ENCODE measurements at regions not wholly inside any gene's neighbourhood (a gene's known extent, or its start where the extent isn't known, plus 50 kb on each side); places are given as distances from the start of the nearest gene placed in this dataset.

DNA sequence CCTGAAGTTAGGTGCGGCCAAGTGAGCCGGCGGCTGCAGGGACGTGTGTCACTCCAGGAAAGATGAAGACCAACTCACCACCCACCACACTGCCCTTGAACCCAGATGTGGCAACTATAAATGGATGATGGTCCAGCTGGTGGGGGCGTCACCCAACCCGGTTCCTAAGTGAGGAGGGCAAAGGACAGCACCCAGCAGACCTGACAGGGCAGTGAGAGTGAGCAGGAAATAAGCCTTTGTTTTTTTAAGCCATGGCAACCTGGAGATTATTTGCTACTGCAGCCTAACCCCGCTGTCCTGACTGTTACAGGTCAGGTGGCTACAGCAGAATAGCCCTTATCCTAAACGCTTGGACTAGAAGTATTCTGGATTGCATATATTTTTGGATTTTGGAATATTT is 228.9 kb downstream of the CTTN start:
- no peak for DNase-seq (ENCODE audit: low spot score)

DNA sequence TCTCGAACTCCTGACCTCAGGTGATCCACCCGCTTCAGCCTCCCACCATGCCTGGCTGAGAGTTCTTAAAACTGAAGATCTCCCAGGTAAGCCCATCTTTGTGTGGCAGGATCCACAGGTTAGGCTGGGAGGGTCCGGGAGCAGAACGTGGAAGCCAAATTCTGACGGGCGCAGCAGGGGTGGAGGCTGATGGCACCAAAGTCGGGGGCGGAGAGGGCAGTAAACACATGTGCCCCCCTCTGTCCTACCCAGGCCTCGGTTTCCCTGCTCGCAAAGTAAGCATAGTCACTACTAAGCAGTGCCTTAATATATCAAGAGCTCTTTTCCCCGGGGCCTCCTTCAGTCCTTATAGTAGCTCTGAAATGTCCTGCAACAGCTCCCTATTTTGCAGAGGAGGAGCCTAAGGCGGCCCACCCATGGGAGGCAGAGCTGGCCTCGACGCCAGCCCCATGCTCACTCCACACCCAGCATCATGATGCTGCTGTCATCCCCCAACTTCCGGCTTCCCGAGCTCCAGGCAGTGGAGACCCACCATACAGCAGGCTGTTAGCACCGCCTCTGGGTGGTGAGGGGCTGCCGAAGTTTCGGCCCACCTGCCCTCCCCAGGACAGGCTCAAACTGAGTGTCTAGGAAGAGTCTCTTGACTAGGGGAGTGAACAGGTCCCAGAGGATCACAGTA is 230.0 kb downstream of the CTTN start:
- no peak for DNase-seq (ENCODE audit: low spot score)

DNA sequence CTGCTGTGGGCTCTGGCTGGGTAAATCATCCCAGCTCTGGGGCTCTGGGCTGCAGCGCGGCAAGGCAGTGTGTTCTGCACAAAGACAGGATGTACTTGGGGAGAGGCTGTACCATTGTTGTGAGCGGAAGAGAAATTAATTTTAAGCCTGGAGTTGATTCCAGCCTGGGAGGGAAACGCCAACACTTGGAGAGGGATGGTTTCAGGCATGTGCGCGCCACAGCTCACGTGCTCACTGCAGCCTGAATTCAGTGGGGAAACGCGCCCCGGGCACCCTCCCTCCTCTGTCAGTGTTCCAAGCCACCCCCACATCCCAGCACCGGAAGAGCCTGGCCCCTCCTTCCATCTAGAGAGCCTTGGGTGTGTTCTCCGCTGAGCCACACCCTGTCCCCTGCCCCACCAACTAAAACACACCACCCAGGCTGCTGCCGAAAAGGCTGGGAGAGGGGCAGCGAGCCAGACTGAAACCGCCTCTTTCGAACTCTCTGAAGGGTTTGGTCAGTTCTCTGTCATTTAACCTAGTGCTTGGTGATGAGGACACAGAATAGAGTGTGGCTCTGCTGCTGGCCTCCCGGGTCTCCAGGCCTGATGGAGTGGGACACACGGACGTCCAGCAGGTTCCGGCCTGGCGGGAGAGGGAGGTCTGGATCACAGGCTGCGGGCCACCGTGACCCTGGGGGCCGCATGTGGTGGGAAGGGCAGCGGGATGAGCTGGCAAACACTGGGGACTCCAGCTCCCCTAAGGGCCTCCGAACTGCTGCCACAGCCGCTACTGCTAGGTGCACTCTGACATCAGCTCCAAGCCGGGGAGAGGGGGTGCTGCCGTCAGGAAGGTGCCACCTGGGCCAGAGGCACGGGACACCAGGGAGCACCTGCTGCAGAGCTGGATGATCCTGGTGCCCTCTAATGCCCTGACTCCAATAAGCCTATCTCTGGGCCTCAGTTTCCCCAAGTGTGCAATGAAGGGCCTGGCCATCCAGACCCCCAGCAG is 230.8 kb downstream of the CTTN start:
- DNase-seq (ENCODE audit: low spot score) = no peak

DNA sequence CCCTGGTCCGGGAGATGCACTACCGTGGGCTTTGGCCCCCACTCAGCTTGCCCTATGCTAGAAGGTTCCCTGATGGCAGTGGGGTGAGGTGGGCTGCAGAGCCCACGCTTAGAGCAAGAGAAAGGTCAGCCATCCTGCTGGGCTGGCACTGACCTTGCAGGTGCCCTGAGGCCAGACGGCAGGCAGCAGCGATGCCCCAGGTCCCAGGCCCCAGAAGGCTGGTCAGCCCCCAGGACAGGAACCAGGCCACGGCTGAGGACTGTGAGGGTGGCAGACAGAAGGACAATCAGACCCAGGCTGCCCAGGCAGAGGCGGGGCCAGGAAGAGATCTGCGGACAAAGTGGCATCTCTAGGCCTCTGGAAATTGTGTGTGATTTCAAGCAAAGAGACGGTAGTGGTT is 231.7 kb downstream of the CTTN start:
- no peak for DNase-seq (ENCODE audit: low spot score)

DNA sequence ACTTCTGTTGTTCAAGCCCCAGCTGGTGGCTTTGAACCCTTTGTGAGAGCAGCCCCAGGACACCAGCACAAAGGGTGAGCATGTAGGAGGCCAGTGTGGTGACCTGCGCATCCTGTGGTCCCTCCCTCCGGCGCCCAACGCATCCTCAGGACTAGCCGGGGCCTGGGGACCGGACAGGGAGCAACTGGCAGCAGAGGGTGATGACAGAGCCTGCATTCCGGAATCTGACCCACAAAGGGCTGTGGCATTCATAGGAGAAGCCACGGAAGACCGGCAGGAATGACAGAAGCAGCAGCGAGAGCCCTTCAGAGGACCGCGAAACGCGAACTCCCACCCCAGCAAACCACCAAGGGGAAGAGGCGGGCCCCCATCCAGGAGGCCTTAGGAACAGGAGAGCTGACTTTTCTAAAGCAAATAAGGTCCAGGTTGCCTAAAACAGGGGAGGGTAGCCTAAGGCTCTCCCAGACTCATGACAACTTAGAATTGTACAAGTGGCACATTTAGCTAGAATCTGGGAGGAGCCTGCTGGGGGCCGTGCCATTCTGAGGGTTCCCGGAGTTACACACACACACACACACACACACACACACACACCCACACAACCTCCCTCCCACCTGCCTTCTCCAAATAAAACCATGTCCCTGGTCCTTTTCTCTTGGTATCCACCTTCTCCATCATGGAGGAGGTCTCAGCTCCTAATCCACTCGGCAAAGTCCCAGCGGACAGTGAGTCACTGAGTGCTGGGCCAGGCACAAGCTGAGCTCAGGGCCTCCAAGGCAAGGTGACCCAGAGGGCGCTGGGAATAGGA is 232.7 kb downstream of the CTTN start:
- DNase-seq (ENCODE audit: low spot score) = no peak

DNA sequence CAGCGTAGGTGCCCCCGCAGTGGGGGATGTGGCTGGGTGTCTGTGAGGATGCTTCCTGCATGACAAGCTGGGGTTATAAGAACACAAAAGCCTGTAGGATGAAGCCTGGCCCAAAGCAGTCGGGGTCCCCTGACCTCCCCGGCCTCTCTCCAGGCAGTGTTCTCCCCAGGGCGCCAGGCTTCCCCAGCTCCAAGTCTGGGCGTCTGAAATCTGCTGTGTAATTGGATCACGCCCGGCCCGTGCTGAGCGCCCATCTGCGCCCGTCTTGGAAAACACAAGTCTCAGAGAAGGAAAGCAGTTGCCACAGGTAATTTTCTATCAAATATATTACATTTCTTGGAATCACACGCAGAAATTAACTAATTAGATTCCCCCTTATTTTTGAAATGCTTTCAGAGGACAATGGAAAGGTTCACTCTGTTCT is 233.3 kb downstream of the CTTN start:
- DNase-seq (ENCODE audit: low spot score) = no peak

DNA sequence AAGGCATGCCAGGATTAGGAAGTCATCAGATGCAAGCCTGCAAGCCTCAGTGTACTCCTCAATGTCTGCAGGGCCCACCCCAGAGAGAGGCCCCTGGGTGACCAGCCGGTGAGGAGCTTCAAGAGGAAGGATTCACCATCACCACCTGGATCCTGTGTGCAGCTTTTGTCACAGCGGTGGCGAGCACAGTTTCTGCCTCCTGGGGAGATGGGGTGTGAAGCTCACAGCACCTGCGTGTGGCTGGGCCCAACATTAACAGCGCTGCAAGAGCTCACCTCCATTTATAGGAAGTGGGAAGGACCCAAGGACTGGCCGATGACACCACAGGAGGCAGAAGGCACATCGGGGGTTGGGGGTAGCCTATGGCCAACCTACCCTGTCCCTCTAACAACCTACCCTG is 235.3 kb downstream of the CTTN start:
- DNase-seq (ENCODE audit: low spot score) = no peak

DNA sequence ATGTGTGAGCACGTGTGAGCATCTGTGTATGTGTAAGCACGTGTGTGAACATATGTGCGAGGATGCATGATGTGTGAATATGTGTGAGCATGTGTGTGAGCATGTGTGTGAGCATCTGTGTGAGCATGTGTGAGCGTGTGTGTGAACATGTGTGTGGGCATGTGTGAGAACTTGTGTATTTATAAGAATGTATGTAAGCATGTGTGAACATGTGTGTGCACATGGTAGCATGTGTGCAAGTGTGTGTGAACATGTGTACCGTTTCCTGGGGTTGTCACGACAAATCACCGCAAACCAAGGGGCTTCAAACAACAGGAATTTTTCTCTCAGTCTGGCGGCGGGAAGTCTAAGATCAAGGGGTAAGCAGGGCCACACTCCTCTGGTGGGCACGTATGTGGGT is 238.3 kb downstream of the CTTN start:
- no peak for DNase-seq (ENCODE audit: low spot score)

DNA sequence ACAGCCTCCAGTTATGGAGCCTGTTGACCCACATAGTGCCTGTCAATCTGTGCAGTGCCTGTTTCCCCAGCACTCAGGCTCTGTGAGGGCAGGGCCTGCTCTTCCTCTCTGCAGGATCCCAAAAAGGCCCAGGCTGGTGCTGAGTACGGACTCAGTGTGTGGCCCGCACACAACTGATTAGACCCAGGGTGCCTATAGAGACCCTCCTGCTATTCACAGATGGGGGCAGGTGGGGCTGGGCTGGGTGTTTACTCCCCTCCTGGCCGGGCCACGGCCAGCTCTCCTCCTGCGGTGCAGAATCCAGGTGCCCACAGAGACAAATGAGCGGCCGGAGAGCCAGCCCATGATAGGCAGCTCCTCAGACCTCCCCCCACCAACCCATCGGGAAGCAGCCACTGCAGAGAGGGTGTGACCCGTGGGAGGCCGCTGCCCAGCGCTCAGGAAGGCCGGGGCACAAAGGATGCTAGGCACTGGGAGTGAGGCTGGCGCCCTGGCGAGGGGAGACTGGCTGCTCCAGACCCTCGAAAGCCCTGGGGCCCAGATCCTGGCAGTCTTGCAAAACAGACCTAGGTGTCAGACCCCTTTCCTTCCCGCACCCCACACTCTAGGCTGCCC is 239.0 kb downstream of the CTTN start:
- no peak for DNase-seq (ENCODE audit: low spot score)

DNA sequence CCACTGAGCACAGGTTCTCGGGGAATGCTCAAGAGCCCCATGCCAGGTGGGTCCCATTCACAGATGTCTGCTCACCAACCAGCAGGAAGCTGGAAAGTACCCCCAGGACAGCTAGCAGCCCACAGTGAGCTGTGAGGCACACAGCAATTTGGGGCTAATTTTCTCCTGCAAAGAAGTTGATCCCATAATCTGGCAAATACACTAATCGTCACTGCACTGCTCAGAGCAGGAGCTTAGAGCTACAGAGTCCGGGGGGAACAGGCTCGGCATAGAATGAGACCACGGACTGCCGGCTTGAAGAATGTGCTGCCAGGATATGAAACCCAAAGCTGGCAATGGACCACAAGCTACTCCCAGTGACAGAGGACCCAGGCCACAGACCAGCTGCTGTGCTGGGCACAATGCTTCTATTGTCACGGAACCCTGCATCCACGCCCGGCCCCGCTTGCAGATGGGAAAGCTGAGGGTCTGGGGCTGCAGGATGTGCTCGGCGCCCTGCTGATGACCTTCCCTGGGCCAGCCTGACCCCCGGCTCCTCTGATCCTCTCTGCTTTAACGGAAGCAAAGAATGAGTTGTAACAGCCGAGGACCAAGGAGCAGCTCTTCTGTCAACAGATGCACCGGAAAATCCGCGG is 239.7 kb downstream of the CTTN start:
- DNase-seq (ENCODE audit: low spot score) = no peak

DNA sequence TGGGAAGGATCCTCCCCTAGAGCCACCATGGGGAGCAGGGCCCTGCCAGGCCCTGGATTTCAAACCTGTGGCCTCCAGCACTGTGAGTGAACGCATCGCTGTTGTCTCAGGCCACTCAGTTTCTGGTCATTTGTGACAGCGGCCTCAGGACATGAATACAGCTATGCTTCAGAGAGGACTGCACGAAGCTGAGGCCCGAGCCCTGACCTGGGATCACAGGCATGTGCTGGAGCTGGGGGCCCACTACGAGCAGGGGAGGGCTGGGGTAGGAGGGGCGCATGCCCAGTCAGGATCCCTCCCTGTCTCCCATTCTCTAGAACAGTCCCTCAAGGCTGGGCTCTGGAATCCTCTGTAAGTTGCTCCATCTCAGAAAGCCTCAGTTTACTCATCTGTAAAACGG is 242.1 kb downstream of the CTTN start:
- no peak for DNase-seq (ENCODE audit: low spot score)

DNA sequence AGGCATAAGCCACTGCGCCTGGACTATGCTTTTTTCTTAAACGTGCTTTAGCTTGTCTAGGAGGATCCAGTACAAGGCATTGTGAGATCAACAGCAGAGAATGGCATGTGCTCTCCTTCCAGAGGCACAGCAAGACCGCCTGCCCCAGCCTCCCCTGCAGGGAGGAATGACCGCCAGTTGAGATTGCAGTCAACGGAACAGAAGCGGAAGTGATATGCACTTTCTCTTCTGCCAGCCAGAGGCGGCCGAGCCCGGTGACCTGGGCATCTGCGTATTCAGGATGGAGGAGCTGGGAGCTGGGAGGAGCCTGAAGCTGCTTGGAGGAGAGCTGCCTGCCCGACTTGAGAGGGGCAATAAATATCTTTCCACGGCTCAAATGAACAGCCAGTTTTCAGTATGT is 243.0 kb downstream of the CTTN start:
- DNase-seq (ENCODE audit: low spot score) = no peak

DNA sequence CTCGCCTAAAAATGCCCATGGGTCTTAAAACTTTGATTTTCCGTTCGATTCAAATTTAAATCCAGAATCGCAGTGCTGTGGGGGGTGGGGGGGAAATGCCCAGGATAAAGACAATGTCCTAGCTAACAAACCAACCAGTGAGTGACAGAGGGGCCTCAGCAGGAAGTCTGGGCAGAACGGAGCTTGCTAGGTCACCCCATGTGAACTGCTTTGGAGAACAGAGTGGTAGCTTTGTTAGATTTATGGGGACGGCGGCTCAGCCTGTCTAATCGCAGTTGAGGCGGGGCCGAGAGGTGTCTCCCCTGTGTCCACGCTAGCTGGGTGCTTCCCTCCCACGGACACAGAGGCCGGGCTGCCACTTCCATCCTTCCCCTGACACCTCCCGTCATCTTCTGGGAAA is 243.9 kb downstream of the CTTN start:
- DNase-seq (ENCODE audit: low spot score) = no peak

DNA sequence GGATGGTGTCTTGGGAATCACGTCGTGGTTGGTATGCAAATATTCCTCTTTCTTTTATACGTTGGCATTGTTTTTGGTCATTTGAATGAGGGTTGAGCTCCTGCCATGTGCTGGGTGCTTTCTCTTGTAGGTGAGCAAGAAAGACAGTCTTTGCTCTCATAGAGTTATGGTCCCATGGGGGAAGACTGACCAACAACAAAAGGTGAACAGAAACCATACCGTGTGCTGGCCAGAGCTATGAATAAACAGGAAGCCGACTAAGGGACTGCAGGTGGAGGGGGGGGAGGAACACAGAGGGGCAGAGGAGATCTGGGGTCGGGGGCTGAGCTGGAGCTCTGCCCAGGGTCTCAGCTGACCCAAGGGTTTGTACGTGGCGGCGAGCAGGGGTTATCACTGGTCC is 245.3 kb downstream of the CTTN start:
- no peak for DNase-seq (ENCODE audit: low spot score)

DNA sequence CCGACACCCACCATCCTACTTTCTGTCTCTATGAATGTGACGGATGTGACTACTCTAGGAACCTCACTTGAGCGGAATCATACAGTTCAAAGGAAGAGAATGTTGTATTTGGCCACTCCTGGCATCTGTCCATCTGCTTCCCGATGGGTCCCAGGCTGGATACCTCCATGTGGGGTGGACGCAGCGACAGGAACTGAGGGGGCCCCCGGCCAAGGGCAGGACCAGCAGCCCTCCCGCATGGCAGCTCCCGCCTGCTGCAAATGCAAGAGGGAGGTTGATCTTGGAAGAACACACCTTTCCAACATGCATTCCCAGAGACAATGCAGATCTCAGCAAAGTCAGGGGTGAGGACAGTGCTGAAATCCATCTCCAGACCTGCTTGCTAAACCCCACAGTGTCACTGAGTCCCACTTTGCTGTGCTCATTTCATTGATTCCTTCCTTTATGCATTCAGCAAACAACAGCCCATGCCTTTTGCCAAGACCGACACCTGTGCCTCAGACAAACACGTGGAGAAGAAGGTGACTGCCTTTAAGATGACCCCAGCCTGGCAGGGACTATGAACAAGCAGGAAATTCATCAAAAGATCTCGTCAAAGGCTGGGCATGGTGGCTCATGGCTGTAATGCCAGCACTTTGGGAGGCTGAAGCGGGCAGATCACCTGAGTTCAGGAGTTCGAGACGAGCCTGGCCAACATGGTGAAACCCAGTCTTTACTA is 246.2 kb downstream of the CTTN start:
- no peak for DNase-seq (ENCODE audit: low spot score)

DNA sequence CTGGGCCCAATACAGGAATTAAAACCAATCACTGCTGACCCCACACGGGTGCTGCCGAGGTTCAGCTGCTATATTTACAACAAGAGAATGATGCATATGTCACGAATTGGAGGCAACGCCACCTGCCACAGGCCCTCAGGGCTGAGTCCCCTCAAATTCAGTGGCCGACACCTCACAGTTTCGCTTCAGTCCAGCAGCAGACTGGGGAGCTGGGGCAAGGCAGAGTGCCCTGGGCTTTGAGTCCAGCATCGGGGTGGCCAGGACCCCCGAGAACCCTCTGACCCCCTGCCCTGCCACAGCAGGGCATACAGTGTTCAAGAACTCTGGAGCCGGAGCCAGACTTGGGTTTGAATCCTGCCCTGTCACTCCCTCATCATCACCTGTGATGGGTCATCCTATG is 247.2 kb downstream of the CTTN start:
- no peak for DNase-seq (ENCODE audit: low spot score)

DNA sequence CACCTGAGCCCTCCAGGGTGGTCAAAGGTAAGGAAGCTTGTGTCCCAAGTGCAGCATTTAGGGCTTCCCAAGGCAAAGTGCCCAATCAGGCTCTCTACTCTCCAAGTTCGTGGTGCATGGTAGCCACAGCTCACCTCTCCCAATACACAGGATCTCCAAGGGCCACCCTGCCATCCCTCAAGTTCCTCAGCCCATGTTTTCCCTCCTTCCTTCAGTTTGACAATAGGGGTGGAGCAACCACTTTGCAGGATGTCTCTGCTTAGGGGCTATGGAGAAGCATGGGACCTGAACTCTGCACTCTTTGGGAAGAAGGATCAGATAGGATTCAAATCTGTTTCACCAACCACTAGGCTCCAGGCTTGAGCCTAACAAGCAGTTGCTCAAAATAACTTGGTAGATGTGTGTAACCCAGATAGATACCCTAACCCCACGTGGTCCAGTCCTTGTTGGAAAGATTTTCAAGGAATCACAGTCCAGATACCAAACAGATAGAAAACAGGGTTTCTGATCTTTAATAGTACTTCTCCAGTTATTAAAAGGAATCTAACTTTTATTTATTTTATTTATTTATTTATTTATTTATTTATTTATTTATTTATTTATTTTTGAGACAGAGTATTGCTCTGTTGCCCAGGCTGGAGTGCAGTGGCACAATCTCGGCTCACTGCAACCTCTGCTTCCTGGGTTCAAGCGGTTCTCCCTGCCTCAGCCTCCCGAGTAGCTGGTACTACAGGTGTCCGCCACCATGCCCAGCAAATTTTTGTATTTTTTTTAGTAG is 248.1 kb downstream of the CTTN start:
- DNase-seq (ENCODE audit: low spot score) = no peak

DNA sequence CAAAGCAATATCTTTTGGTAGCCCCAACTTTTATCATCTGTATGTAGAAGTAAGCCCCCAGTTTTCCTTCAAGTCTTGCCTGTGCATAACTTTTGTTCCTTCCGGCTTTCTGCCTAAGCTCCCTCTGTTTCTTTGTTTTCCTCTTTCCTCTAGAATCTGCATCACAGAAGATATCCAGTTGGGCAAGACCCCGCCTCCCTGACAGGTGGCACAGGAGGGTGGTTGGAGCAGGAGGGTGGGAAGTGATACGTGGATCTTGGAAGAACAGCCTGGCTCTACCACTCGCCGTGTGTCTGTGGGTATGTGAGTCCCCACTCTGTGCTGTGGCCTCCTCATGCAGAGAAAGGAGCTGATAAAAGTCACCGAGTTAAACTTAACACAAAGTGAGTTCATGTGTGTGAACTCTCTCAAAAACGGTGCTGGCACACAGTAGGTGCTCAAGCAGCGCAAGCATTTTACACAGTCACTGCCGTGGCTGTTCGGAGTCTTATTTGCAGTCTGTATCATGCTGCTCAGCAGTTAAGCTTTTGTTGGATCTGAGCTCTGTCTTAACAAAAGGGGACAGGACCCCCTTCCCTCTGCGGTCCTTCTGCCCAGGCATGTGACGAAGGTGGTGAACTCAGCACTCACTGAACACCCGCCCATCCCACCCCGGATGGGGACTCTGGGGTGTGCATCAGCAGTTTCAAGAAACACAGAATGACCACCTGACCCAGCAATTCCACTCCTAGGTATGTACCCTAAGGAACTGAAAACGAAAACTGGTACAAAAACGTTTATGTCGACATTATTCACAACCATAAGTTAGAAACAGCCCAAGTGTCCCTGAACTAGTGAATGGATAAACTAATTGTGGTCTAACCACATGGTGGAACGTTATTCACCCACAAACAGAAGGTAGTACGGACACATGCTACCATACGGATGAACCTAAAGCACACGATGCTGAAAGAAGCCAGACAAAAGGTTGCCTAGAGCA is 249.1 kb downstream of the CTTN start:
- no peak for DNase-seq (ENCODE audit: low spot score)

All from AG20443 (cell line).